ENCODE measurements at regions not wholly inside any gene's neighbourhood (a gene's known extent, or its start where the extent isn't known, plus 50 kb on each side); places are given as distances from the start of the nearest gene placed in this dataset.

DNA sequence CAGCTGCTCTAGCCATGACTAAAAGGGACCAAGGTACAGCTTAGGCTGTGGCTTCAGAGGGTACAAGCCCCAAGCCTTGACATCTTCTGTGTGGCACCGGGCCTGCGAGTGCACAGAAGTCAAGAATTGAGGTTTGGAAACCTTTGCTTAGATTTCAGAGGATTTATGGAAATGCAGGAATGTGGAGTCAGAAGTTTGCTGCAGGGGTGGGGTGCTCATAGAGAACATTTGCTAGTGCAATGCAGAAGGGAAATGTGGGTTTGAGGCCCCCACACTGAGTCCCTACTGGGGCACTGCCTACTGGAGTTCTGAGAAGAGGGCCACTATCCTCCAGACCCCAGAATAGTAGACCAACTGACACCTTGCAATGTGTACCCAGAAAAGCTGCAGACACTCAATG lies 624.9 kb upstream of the FTMT start:
- Histone ChIP-seq H3K9ac (ENCODE audit: low read length) (no peak overlapping the region), H3K4me1 (ENCODE audit: control insufficient read depth, insufficient read depth, low read length) (no peaks in the 10 kb centered on the region), H3K36me3 (ENCODE audit: control insufficient read depth, insufficient read depth, low read length, severe bottlenecking) (no peaks in the 10 kb centered on the region), H3K4me3 (ENCODE audit: low read length) (no peak overlapping the region), H3K9me3 (ENCODE audit: control insufficient read depth, low read length) (peaks cover 13% of the 10 kb centered on the region), H3K27me3 (replicated peaks; ENCODE audit: control insufficient read depth, insufficient read depth, low read length) (no peaks in the 10 kb centered on the region)
- DNase-seq (ENCODE audit: low read depth) = no peak

GRCh38 chr5:121239951-121240350 lies 611.7 kb upstream of the FTMT start:
- Histone ChIP-seq H3K4me3 (ENCODE audit: low read length) (no peak overlapping the region), H3K27me3 (replicated peaks; ENCODE audit: control insufficient read depth, insufficient read depth, low read length) (no peaks in the 10 kb centered on the region), H3K9ac (ENCODE audit: low read length) (no peak overlapping the region), H3K36me3 (ENCODE audit: control insufficient read depth, insufficient read depth, low read length, severe bottlenecking) (no peaks in the 10 kb centered on the region), H3K4me1 (ENCODE audit: control insufficient read depth, insufficient read depth, low read length) (no peaks in the 10 kb centered on the region), H3K9me3 (ENCODE audit: control insufficient read depth, low read length) (no peaks in the 10 kb centered on the region)
- DNase-seq (ENCODE audit: low read depth) = peak; percentile 4

DNA sequence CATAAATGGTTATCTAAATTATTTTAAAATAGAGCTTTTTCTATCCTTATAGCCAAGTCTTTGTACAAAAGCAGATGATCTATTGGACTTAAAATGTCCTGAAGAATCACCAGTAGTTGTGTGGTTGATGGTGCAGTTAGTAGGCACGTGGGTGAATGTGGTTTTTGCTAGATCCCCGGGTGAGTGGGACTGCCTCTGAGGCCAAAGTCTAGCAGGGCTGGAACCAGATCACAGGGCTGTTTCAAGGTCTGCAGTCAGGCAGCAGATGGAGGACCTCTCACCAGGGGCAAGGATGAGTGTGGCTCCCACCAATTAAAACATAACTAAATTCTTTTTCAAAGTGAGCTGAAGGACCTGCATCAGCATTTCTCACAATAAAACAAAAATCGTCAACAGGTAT lies 604.7 kb upstream of the FTMT start:
- no peaks in the 10 kb centered on the region for H3K36me3 ChIP-seq (ENCODE audit: control insufficient read depth, insufficient read depth, low read length, severe bottlenecking)
- no peak overlapping the region for H3K9ac ChIP-seq (ENCODE audit: low read length)
- H3K4me1 ChIP-seq (ENCODE audit: control insufficient read depth, insufficient read depth, low read length) = no peaks in the 10 kb centered on the region
- DNase-seq (ENCODE audit: low read depth) = no peak
- peaks cover 2% of the 10 kb centered on the region for H3K9me3 ChIP-seq (ENCODE audit: control insufficient read depth, low read length)
- H3K27me3 ChIP-seq (replicated peaks; ENCODE audit: control insufficient read depth, insufficient read depth, low read length) = no peaks in the 10 kb centered on the region
- no peak overlapping the region for H3K4me3 ChIP-seq (ENCODE audit: low read length)

DNA sequence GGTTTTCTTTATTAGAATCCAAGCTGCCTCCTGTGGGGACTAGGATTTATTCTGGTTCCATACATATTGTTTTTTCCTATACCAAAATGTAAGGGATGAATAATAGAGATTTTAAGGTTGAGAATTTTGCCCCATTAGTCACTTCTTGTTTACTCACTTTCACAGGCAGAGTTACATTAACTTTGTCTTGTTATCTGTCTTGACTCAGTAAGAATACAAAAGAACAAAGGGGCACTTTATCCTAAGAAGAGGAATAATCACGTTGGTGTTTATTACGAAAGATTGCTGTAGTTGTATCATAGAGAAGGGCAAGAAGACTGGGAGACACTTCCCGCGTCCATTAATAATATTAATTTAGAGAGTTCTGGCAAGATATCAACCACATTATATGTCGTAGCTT lies 599.7 kb upstream of the FTMT start:
- H3K4me3 ChIP-seq (ENCODE audit: low read length) = no peak overlapping the region
- no peaks in the 10 kb centered on the region for H3K27me3 ChIP-seq (replicated peaks; ENCODE audit: control insufficient read depth, insufficient read depth, low read length)
- no peak overlapping the region for H3K9ac ChIP-seq (ENCODE audit: low read length)
- peak; percentile 25 for DNase-seq (ENCODE audit: low read depth)
- no peaks in the 10 kb centered on the region for H3K4me1 ChIP-seq (ENCODE audit: control insufficient read depth, insufficient read depth, low read length)
- peaks cover 2% of the 10 kb centered on the region for H3K9me3 ChIP-seq (ENCODE audit: control insufficient read depth, low read length)
- no peaks in the 10 kb centered on the region for H3K36me3 ChIP-seq (ENCODE audit: control insufficient read depth, insufficient read depth, low read length, severe bottlenecking)

- H3K36me3 ChIP-seq (ENCODE audit: control insufficient read depth, insufficient read depth, low read length, severe bottlenecking) = no peaks in the 10 kb centered on the region
- DNase-seq (ENCODE audit: low read depth) = no peak
- H3K27me3 ChIP-seq (replicated peaks; ENCODE audit: control insufficient read depth, insufficient read depth, low read length) = no peaks in the 10 kb centered on the region
- H3K4me3 ChIP-seq (ENCODE audit: low read length) = no peak overlapping the region
- peaks cover 4% of the 10 kb centered on the region for H3K9me3 ChIP-seq (ENCODE audit: control insufficient read depth, low read length)
- H3K9ac ChIP-seq (ENCODE audit: low read length) = no peak overlapping the region
- H3K4me1 ChIP-seq (ENCODE audit: control insufficient read depth, insufficient read depth, low read length) = no peaks in the 10 kb centered on the region
Measured at GRCh38 chr5:121257621-121258020, 594.1 kb upstream of the FTMT start.

- Histone ChIP-seq H3K36me3 (ENCODE audit: control insufficient read depth, insufficient read depth, low read length, severe bottlenecking) (no peaks in the 10 kb centered on the region), H3K9ac (ENCODE audit: low read length) (no peak overlapping the region), H3K4me3 (ENCODE audit: low read length) (no peak overlapping the region), H3K4me1 (ENCODE audit: control insufficient read depth, insufficient read depth, low read length) (no peaks in the 10 kb centered on the region), H3K9me3 (ENCODE audit: control insufficient read depth, low read length) (peaks cover 4% of the 10 kb centered on the region), H3K27me3 (replicated peaks; ENCODE audit: control insufficient read depth, insufficient read depth, low read length) (no peaks in the 10 kb centered on the region)
- no peak for DNase-seq (ENCODE audit: low read depth)
Measured at GRCh38 chr5:121263456-121263855, 588.2 kb upstream of the FTMT start.

GRCh38 chr5:121264605-121265004 lies 587.1 kb upstream of the FTMT start:
- H3K4me3 ChIP-seq (ENCODE audit: low read length) = no peak overlapping the region
- no peaks in the 10 kb centered on the region for H3K36me3 ChIP-seq (ENCODE audit: control insufficient read depth, insufficient read depth, low read length, severe bottlenecking)
- H3K4me1 ChIP-seq (ENCODE audit: control insufficient read depth, insufficient read depth, low read length) = no peaks in the 10 kb centered on the region
- H3K9me3 ChIP-seq (ENCODE audit: control insufficient read depth, low read length) = no peaks in the 10 kb centered on the region
- H3K27me3 ChIP-seq (replicated peaks; ENCODE audit: control insufficient read depth, insufficient read depth, low read length) = no peaks in the 10 kb centered on the region
- no peak for DNase-seq (ENCODE audit: low read depth)
- no peak overlapping the region for H3K9ac ChIP-seq (ENCODE audit: low read length)

GRCh38 chr5:121271546-121271945 lies 580.1 kb upstream of the FTMT start:
- H3K9me3 ChIP-seq (ENCODE audit: control insufficient read depth, low read length) = no peaks in the 10 kb centered on the region
- no peak for DNase-seq (ENCODE audit: low read depth)
- no peak overlapping the region for H3K4me3 ChIP-seq (ENCODE audit: low read length)
- peaks cover 8% of the 10 kb centered on the region for H3K4me1 ChIP-seq (ENCODE audit: control insufficient read depth, insufficient read depth, low read length)
- no peaks in the 10 kb centered on the region for H3K36me3 ChIP-seq (ENCODE audit: control insufficient read depth, insufficient read depth, low read length, severe bottlenecking)
- H3K9ac ChIP-seq (ENCODE audit: low read length) = no peak overlapping the region
- peaks cover 2% of the 10 kb centered on the region for H3K27me3 ChIP-seq (replicated peaks; ENCODE audit: control insufficient read depth, insufficient read depth, low read length)

DNA sequence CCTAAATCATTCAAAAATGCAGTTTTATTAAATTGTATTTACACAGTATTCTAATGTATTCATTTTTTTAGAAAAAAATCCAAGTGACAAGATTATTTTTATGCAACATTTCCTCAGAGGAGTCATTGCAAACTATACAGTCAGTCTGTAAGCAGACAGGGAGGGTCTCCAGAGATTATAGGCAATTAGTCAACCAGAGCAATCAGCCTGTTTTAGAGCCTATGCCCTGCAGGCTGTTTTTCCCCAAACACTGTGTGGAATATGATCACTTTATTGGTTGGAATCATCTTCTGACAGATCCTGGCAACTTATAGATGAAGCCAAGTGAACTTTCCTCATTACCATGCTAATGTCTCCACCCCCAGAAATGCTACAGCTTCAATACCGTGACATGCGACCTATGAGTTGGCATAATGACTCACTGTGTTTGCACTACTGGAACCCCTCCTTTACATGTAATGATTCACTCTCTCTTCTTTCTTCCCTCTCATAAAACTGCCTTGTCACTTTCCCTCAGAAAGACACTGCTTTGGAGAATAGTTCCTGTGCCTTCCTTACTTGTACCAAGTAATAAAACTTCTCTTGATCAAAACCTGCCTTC lies 577.7 kb upstream of the FTMT start:
- Histone ChIP-seq H3K36me3 (ENCODE audit: control insufficient read depth, insufficient read depth, low read length, severe bottlenecking) (no peaks in the 10 kb centered on the region), H3K4me1 (ENCODE audit: control insufficient read depth, insufficient read depth, low read length) (peaks cover 8% of the 10 kb centered on the region), H3K27me3 (replicated peaks; ENCODE audit: control insufficient read depth, insufficient read depth, low read length) (peaks cover 2% of the 10 kb centered on the region), H3K9me3 (ENCODE audit: control insufficient read depth, low read length) (no peaks in the 10 kb centered on the region), H3K4me3 (ENCODE audit: low read length) (peak overlapping the region; percentile 29), H3K9ac (ENCODE audit: low read length) (no peak overlapping the region)
- peak; percentile 82 for DNase-seq (ENCODE audit: low read depth)

DNA sequence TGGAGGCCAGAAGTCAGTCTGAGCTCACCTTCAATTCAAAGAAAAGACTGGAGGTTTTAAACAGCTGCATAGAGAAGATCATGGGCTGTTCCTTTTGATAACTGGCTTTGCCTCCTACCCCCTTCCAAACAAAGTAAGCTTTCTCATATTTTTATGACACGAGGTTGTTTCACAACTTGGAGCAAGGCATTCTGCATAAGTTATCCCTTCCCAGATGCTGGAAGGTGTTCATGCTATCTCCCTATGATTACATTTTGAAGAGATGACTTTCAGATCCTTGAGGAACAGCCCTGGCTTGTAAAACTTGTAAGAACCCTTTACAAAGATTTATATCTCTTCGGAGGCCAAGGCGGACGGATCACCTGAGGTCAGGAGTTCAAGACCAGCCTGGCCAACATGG lies 571.9 kb upstream of the FTMT start:
- Histone ChIP-seq H3K27me3 (replicated peaks; ENCODE audit: control insufficient read depth, insufficient read depth, low read length) (no peaks in the 10 kb centered on the region), H3K9ac (ENCODE audit: low read length) (no peak overlapping the region), H3K4me1 (ENCODE audit: control insufficient read depth, insufficient read depth, low read length) (no peaks in the 10 kb centered on the region), H3K9me3 (ENCODE audit: control insufficient read depth, low read length) (no peaks in the 10 kb centered on the region), H3K36me3 (ENCODE audit: control insufficient read depth, insufficient read depth, low read length, severe bottlenecking) (no peaks in the 10 kb centered on the region), H3K4me3 (ENCODE audit: low read length) (no peak overlapping the region)
- no peak for DNase-seq (ENCODE audit: low read depth)

- peak overlapping the region; percentile 72 for H3K4me3 ChIP-seq (ENCODE audit: low read length)
- peaks cover 16% of the 10 kb centered on the region for H3K4me1 ChIP-seq (ENCODE audit: control insufficient read depth, insufficient read depth, low read length)
- H3K36me3 ChIP-seq (ENCODE audit: control insufficient read depth, insufficient read depth, low read length, severe bottlenecking) = no peaks in the 10 kb centered on the region
- no peaks in the 10 kb centered on the region for H3K9me3 ChIP-seq (ENCODE audit: control insufficient read depth, low read length)
- H3K27me3 ChIP-seq (replicated peaks; ENCODE audit: control insufficient read depth, insufficient read depth, low read length) = no peaks in the 10 kb centered on the region
- DNase-seq (ENCODE audit: low read depth) = peak; percentile 4
- peak overlapping the region; percentile 46 for H3K9ac ChIP-seq (ENCODE audit: low read length)
Measured at GRCh38 chr5:121285801-121286521, 565.7 kb upstream of the FTMT start.

DNA sequence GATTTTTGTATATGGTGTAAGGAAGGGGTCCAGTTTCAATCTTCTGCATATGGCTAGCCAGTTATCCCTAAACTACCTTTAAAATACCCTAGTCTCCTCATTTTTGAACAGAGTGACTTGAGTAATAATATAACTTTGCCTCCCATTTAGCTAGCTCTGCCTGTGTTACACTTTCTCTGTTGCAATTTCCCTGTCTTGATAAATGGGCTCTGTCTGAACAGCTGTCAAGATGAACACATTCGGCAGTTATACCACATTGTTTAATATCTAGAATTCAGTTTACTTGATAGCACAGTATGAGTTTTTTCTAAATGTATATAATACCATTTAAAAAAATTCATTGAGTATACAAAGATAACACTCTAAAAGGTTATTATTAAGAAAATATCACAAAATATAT lies 562.9 kb upstream of the FTMT start:
- Histone ChIP-seq H3K4me1 (ENCODE audit: control insufficient read depth, insufficient read depth, low read length) (peaks cover 16% of the 10 kb centered on the region), H3K4me3 (ENCODE audit: low read length) (no peak overlapping the region), H3K36me3 (ENCODE audit: control insufficient read depth, insufficient read depth, low read length, severe bottlenecking) (no peaks in the 10 kb centered on the region), H3K9me3 (ENCODE audit: control insufficient read depth, low read length) (no peaks in the 10 kb centered on the region), H3K9ac (ENCODE audit: low read length) (no peak overlapping the region), H3K27me3 (replicated peaks; ENCODE audit: control insufficient read depth, insufficient read depth, low read length) (no peaks in the 10 kb centered on the region)
- no peak for DNase-seq (ENCODE audit: low read depth)
